ENCODE measurements at regions not wholly inside any gene's neighbourhood (a gene's known extent, or its start where the extent isn't known, plus 50 kb on each side); places are given as distances from the start of the nearest gene placed in this dataset.
"Not testable (repeated sequence)": the region's sequence is repeated elsewhere in the genome, so short reads cannot be mapped to it uniquely, and the experiment has no call there.

GRCh38 chr2:132220589-132220988 lies 58.8 kb upstream of the ANKRD30BL start:
- CTCF ChIA-PET; DNase-seq; H3K27me3 Mint-ChIP-seq (ENCODE audit: low read depth); H3K27ac Mint-ChIP-seq; H3K4me3 Mint-ChIP-seq; H3K9me3 Mint-ChIP-seq (ENCODE audit: insufficient read depth); H3K36me3 Mint-ChIP-seq (ENCODE audit: low read depth); H3K4me1 Mint-ChIP-seq (ENCODE audit: low read depth); ATAC-seq; POLR2A ChIA-PET: not testable (repeated sequence)

GRCh38 chr2:132221886-132222285 lies 60.1 kb upstream of the ANKRD30BL start:
- H3K4me3 Mint-ChIP-seq; H3K27ac Mint-ChIP-seq; H3K27me3 Mint-ChIP-seq (ENCODE audit: low read depth); DNase-seq; POLR2A ChIA-PET; H3K9me3 Mint-ChIP-seq (ENCODE audit: insufficient read depth); ATAC-seq; CTCF ChIA-PET; H3K4me1 Mint-ChIP-seq (ENCODE audit: low read depth); H3K36me3 Mint-ChIP-seq (ENCODE audit: low read depth): not testable (repeated sequence)

DNA sequence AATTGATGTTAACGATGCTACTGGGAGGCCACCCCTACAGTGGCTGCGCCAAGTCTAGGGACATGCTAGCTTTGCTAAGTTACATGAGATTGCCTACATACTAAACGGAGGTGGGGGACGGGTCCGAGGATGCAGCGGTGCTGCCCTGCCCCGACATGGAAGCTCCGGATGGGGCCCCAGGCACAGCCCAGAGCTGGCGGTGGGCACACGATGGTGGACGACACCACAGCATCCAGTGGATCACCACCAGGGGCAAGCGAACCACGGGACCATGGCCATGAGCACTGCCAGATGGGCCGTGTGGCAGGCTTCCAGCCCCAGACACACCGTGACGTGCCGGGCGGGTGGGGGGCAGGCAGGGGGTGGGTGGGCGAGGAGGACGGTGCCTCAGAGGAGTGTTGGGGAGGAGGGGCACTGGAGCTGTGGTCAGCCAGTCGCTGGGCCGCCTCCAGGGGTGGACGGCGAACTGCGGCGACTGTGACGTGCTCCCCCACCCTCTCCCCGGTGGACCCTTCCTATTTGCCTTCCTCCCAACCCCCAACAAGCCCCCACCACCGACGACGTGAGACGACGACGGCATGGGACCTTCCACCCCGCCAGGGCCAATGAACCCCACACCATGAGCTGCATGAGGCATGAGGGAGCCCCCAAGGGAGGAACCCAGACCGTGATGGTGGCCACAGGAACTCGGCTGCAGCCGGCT lies 90.6 kb upstream of the ANKRD30BL start:
- Mint-ChIP-seq H3K27ac (no peak overlapping the region), H3K4me1 (ENCODE audit: low read depth) (no peaks in the 10 kb centered on the region), H3K36me3 (ENCODE audit: low read depth) (peaks cover 3% of the 10 kb centered on the region), H3K9me3 (ENCODE audit: insufficient read depth) (peaks cover 21% of the 10 kb centered on the region), H3K4me3 (no peak overlapping the region), H3K27me3 (ENCODE audit: low read depth) (peaks cover 8% of the 10 kb centered on the region)
- POLR2A ChIA-PET, result no interaction called here
- ATAC-seq (no peak), DNase-seq (no peak)
- CTCF ChIA-PET, result no interaction called here

- DNase-seq (no peak), ATAC-seq (no peak)
- no peak overlapping the region for H3K27ac Mint-ChIP-seq
- peaks cover 3% of the 10 kb centered on the region for H3K36me3 Mint-ChIP-seq (ENCODE audit: low read depth)
- POLR2A ChIA-PET, result no interaction called here
- peaks cover 10% of the 10 kb centered on the region for H3K27me3 Mint-ChIP-seq (ENCODE audit: low read depth)
- CTCF ChIA-PET, result no interaction called here
- no peak overlapping the region for H3K4me3 Mint-ChIP-seq
- H3K4me1 Mint-ChIP-seq (ENCODE audit: low read depth), result no peaks in the 10 kb centered on the region
- peaks cover 21% of the 10 kb centered on the region for H3K9me3 Mint-ChIP-seq (ENCODE audit: insufficient read depth)
Observed at GRCh38 chr2:132252894-132253264, 91.1 kb upstream of the ANKRD30BL start.

GRCh38 chr2:132253496-132254305 lies 91.9 kb upstream of the ANKRD30BL start:
- Mint-ChIP-seq H3K4me1 (ENCODE audit: low read depth) (no peaks in the 10 kb centered on the region), H3K36me3 (ENCODE audit: low read depth) (peaks cover 3% of the 10 kb centered on the region), H3K27ac (no peak overlapping the region), H3K27me3 (ENCODE audit: low read depth) (peaks cover 11% of the 10 kb centered on the region), H3K4me3 (no peak overlapping the region), H3K9me3 (ENCODE audit: insufficient read depth) (peaks cover 21% of the 10 kb centered on the region)
- ATAC-seq (no peak), DNase-seq (no peak)
- ChIA-PET CTCF (no interaction called here), POLR2A (no interaction called here)

- H3K9me3 Mint-ChIP-seq (ENCODE audit: insufficient read depth), result peaks cover 21% of the 10 kb centered on the region
- CTCF ChIA-PET; ATAC-seq; DNase-seq; H3K27ac Mint-ChIP-seq; POLR2A ChIA-PET; H3K4me1 Mint-ChIP-seq (ENCODE audit: low read depth); H3K4me3 Mint-ChIP-seq; H3K36me3 Mint-ChIP-seq (ENCODE audit: low read depth): not testable (repeated sequence)
- H3K27me3 Mint-ChIP-seq (ENCODE audit: low read depth), result peaks cover 11% of the 10 kb centered on the region
Observed at GRCh38 chr2:132254306-132254919, 92.7 kb upstream of the ANKRD30BL start.

DNA sequence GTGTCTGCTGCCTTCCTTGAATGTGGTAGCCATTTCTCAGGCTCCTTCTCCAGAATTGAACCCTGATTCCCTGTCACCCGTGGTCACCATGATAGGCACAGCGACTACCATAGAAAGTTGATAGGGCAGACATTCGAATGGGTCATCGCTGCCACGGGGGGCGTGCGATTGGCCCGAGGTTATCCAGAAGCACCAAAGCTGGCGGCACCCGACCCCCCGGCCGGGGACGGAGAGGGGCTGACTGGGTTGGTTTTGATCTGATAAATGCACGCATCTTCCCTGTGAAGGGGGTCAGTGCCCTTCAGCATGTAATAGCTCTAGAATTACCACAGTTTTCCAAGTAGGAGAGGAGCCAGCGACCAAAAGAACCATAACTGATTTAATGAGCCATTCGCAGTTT lies 94.0 kb upstream of the ANKRD30BL start:
- H3K9me3 Mint-ChIP-seq (ENCODE audit: insufficient read depth), result peaks cover 21% of the 10 kb centered on the region
- ATAC-seq (no peak), DNase-seq (no peak)
- peaks cover 11% of the 10 kb centered on the region for H3K27me3 Mint-ChIP-seq (ENCODE audit: low read depth)
- H3K27ac Mint-ChIP-seq, result no peak overlapping the region
- no peaks in the 10 kb centered on the region for H3K4me1 Mint-ChIP-seq (ENCODE audit: low read depth)
- H3K36me3 Mint-ChIP-seq (ENCODE audit: low read depth), result peaks cover 3% of the 10 kb centered on the region
- CTCF ChIA-PET, result no interaction called here
- POLR2A ChIA-PET, result no interaction called here
- no peak overlapping the region for H3K4me3 Mint-ChIP-seq

- ChIA-PET POLR2A (no interaction called here), CTCF (no interaction called here)
- H3K27ac Mint-ChIP-seq, result no peak overlapping the region
- H3K9me3 Mint-ChIP-seq (ENCODE audit: insufficient read depth), result peaks cover 21% of the 10 kb centered on the region
- no peak for DNase-seq
- no peaks in the 10 kb centered on the region for H3K4me1 Mint-ChIP-seq (ENCODE audit: low read depth)
- no peak overlapping the region for H3K4me3 Mint-ChIP-seq
- peaks cover 3% of the 10 kb centered on the region for H3K36me3 Mint-ChIP-seq (ENCODE audit: low read depth)
- ATAC-seq, result no peak
- H3K27me3 Mint-ChIP-seq (ENCODE audit: low read depth), result peaks cover 11% of the 10 kb centered on the region
Observed at GRCh38 chr2:132256251-132256902, 94.6 kb upstream of the ANKRD30BL start.

DNA sequence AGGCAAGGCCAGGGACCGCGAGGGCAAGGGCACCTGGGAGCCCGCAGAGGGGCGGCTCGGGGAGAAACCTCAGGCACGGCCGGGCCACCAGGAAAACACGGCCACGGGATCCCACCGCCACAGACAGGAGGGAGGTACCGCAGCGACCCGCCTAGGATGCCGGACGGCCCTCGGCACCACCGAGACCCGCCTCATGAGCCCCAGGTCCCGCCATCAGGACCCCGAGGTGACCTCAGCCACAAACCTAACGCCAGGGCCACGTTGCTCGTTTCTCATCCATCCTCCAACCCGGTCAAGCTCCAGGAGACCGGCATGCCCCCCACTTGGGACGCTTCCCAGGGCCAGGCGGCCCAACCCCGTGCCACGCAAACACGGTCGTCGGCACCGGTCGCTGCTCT lies 95.2 kb upstream of the ANKRD30BL start:
- H3K27ac Mint-ChIP-seq; ATAC-seq; H3K4me1 Mint-ChIP-seq (ENCODE audit: low read depth); POLR2A ChIA-PET; H3K4me3 Mint-ChIP-seq; CTCF ChIA-PET; H3K36me3 Mint-ChIP-seq (ENCODE audit: low read depth); DNase-seq: not testable (repeated sequence)
- Mint-ChIP-seq H3K9me3 (ENCODE audit: insufficient read depth) (peaks cover 21% of the 10 kb centered on the region), H3K27me3 (ENCODE audit: low read depth) (peaks cover 11% of the 10 kb centered on the region)

- H3K4me3 Mint-ChIP-seq; POLR2A ChIA-PET; H3K36me3 Mint-ChIP-seq (ENCODE audit: low read depth); CTCF ChIA-PET; H3K4me1 Mint-ChIP-seq (ENCODE audit: low read depth); ATAC-seq; DNase-seq; H3K27ac Mint-ChIP-seq: not testable (repeated sequence)
- Mint-ChIP-seq H3K9me3 (ENCODE audit: insufficient read depth) (peaks cover 21% of the 10 kb centered on the region), H3K27me3 (ENCODE audit: low read depth) (peaks cover 11% of the 10 kb centered on the region)
Observed at GRCh38 chr2:132257301-132258171, 95.8 kb upstream of the ANKRD30BL start.

- CTCF ChIA-PET; ATAC-seq; H3K4me3 Mint-ChIP-seq; H3K36me3 Mint-ChIP-seq (ENCODE audit: low read depth); POLR2A ChIA-PET; H3K4me1 Mint-ChIP-seq (ENCODE audit: low read depth); DNase-seq; H3K27ac Mint-ChIP-seq: not testable (repeated sequence)
- H3K27me3 Mint-ChIP-seq (ENCODE audit: low read depth), result peaks cover 11% of the 10 kb centered on the region
- peaks cover 14% of the 10 kb centered on the region for H3K9me3 Mint-ChIP-seq (ENCODE audit: insufficient read depth)
Observed at GRCh38 chr2:132259276-132259675, 97.5 kb upstream of the ANKRD30BL start.
